NCI-H146 (cell line): ENCODE measurements at regions not wholly inside any gene's neighbourhood (a gene's known extent, or its start where the extent isn't known, plus 50 kb on each side); places are given as distances from the start of the nearest gene placed in this dataset.

Experiments used
- DNase-seq: peaks from one replicate; lab custom pipeline; 2025; lab: John Stamatoyannopoulos, UW

DNA sequence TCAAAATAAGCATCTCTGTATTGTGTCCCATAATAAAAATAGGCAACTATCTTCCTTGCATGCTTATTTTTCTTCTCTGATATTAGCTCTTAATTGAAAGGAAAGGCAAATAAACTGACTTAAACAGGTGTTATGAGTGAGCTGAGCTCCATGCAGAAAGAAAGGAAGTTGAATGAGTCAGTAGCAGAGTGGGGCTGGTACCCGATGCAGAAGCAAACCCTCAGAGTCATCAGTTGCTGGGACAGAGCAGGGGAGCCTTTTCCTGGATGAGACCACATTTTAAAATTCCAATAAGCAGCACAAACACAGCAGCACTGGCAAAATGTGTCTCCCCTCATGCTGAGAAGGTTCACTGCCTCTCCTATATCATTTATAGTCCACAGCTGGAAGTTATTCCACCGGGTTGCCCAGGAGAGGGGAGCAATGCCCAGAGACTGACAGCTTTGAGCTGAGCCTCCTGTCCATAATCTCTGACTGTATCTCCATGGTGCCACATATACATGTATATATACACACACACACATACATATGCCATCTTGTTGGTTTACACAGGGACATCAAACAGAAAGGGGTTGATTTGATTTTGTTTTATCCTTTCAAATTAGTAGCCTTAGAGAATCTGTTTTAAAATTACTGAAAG lies 274.3 kb upstream of the PPARGC1A start:
- DNase-seq: no peak

DNA sequence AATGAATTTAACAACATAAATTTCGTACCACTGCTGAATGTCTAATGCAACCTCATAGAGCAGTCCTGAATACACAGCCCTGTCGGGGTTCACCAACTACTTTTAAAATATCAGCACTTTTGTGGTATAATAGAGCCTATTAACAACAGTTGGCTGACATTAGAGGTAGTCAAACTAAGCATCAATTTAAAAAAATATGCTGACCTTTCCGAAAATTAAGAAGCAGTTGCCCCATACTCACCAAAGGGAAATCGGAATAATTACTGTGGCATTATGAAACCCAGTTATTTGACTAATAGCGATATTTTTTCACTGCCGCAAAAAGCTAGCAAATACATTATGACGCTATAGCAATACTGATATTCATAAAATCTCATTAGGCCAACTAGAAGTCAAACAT lies 273.5 kb upstream of the PPARGC1A start:
- DNase-seq: no peak

GRCh38 chr4:24160358-24160757 lies 270.5 kb upstream of the PPARGC1A start:
- DNase-seq: no peak

- DNase-seq: no peak
Measured at GRCh38 chr4:24158031-24158430, 268.2 kb upstream of the PPARGC1A start.

- DNase-seq: no peak
Measured at GRCh38 chr4:24150034-24150433, 260.2 kb upstream of the PPARGC1A start.

DNA sequence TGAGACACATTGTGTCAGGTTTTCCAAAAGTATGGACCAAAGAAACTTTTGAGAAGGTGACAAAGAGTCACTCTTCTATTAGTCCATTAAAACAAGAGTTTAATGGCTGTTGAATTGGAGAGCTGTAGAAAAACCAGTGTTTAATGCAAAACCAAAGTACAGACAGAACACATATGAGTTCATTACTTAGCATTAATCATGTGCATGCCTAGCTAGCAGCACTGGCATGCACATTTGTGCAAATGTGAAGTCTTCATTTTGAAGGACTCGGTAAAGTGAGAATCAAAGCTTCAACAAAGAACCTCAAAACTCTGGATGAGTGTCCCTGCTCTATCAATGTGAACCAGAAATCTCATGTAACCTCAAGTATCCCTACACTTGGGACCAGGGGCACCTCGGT lies 256.3 kb upstream of the PPARGC1A start:
- DNase-seq: no peak

DNA sequence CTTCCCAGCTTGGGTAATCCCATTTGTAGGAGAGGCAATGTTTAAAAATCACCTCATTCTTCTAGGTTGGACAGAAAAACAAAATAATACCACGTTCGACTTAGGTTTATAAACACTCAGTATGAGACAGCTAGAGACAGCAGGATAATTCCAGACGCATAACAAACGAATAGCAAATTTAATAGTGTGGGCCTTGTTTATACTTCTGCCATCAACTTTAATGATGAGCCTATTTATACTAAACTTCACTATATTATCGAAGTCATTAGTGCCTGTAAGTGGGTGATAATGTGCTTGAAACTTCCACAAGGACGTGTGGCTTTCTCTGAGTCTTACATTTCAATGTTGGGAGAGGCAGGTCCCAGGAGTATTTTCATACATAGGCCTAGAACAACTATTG lies 255.7 kb upstream of the PPARGC1A start:
- DNase-seq: no peak

- DNase-seq: no peak
Measured at GRCh38 chr4:24144381-24144780, 254.5 kb upstream of the PPARGC1A start.

DNA sequence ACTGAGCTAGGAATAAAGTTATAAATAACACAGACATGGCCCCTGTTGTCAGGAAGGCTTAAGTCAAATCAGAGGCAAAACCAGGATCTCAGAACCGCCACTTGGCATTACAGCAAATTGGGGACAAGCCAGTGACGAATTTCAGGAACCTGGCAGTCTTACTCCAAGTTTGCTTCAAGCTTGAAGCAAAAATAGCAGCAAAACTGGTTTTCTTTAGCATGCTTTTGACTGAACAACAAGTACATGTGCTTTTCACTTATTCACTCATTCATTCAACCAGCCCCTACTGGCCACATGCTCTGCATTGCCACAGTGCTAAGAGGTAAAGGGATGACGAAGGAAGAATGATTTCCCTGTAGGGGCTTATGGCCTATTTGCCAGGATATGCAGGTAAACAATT lies 253.9 kb upstream of the PPARGC1A start:
- no peak for DNase-seq

DNA sequence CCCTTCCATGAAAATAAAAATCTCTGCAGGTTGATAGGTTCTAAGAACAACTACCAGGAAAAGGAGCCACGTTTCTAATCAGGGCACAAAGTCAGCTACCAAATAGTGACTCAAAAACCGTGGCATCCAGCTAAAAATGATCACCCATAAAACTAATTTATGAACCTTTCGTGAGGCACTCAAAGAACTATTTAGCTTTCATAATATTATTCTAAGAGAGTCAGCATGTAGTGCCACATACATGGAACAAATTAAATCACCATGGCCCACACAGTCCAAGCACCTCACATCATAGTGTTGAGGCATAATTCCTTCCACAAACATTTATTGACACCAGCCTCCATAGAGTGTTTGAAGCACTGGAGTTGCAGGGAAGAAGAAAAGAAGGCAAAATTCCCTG lies 252.0 kb upstream of the PPARGC1A start:
- no peak for DNase-seq

DNA sequence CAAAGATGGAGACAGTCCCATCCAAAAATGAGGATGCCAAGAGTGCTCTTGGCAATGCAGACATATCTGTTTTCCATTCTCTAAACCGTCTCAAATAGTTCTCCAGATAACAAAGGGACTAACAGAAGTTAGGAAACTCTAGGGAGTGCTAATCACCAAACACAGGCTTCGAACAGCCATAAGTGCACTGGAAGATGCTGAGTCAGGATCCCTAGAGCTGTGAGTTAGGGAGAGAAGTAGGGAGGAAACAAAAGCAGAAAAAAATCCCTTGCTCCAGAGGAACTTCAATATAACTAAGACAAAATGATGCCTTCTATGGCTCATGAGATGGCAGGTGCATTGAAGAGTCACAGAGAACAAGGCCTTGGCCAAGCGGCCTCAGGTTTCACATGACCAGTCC lies 251.0 kb upstream of the PPARGC1A start:
- DNase-seq: no peak

GRCh38 chr4:24137671-24138601 lies 248.1 kb upstream of the PPARGC1A start:
- DNase-seq: no peak

- no peak for DNase-seq
Measured at GRCh38 chr4:24131954-24132673, 242.3 kb upstream of the PPARGC1A start.

- DNase-seq: no peak
Measured at GRCh38 chr4:24130637-24131036, 240.8 kb upstream of the PPARGC1A start.

DNA sequence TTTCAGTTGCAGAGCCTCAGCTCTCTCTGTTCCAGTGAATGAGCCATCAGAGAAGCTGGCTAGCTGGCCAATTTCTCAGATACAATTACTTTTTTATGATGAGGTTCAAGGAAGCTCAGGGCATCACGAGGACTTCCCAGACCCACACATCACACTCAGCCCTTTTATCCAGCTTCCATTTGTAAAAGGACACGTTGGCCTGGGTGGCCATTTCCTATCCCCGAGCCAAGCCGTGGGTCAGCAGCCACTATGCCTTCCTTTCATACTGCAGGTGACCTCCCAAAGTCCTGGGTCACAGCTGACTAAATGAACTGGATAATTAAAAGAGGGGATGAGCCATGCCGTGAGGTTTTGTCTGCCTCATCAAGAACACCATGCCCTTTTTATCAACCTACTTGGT lies 236.9 kb upstream of the PPARGC1A start:
- no peak for DNase-seq

- DNase-seq: no peak
Measured at GRCh38 chr4:24121395-24122175, 231.7 kb upstream of the PPARGC1A start.

- no peak for DNase-seq
Measured at GRCh38 chr4:24117975-24118374, 228.1 kb upstream of the PPARGC1A start.

- no peak for DNase-seq
Measured at GRCh38 chr4:24116107-24116506, 226.3 kb upstream of the PPARGC1A start.

GRCh38 chr4:24114919-24115500 lies 225.2 kb upstream of the PPARGC1A start:
- DNase-seq: no peak

DNA sequence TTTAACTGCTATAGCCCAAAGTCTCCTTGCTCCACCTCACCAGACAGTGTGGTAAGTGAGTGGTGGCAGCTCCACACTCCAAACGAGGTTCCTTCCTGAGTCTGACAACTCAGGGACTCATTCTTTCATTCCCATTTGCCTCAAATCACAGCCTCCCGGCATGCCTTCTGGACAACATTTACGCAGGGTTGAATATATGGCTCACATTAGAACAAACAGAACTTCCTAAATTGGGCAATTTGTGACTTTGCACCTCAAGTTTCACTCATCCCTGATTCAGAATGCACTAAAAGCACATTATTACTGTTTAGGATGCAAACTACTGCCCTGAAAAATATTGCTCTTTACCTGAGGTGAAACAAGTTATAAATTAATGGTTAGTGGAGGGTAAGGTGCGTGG lies 224.6 kb upstream of the PPARGC1A start:
- no peak for DNase-seq

- DNase-seq: no peak
Measured at GRCh38 chr4:24112466-24112865, 222.6 kb upstream of the PPARGC1A start.

- DNase-seq: no peak
Measured at GRCh38 chr4:24108567-24108966, 218.7 kb upstream of the PPARGC1A start.
